Left ventricle myocardium inferior (tissue), 1 donor: ENCODE measurements at regions not wholly inside any gene's neighbourhood (a gene's known extent, or its start where the extent isn't known, plus 50 kb on each side); places are given as distances from the start of the nearest gene placed in this dataset.

ENCODE experiments used
- DNase-seq: peaks from one replicate; pipeline ENCODE4 v3.0.0-alpha.2; 2020
- H3K27ac ChIP-seq: fragments of 200-600 bp; replicated peaks from 2 replicates; pipeline ENCODE4 v1.8.0; 2021
- H3K27me3 ChIP-seq: fragments of 200-600 bp; 2 replicates; pipeline ENCODE4 v1.8.0; 2021; ENCODE audit warnings: low read depth
- H3K36me3 ChIP-seq: fragments of 200-600 bp; 2 replicates; pipeline ENCODE4 v1.8.0; 2021
- H3K4me1 ChIP-seq: fragments of 200-600 bp; 2 replicates; pipeline ENCODE4 v1.8.0; 2021
- H3K4me3 ChIP-seq: fragments of 200-600 bp; 2 replicates; pipeline ENCODE4 v1.8.0; 2021; ENCODE audit warnings: mild to moderate bottlenecking, moderate library complexity
- H3K9me3 ChIP-seq: fragments of 200-600 bp; replicated peaks from 2 replicates; pipeline ENCODE4 v1.8.0; 2021
- CTCF ChIP-seq: fragments of 200-600 bp; IDR thresholded peaks from 2 replicates; pipeline ENCODE4 v1.8.0; 2021; ENCODE audit warnings: antibody characterized with exemption, mild to moderate bottlenecking, borderline replicate concordance
- intact Hi-C: fragments of 100-400 bp; cut with micrococcal nuclease; formaldehyde crosslinking; loops from one replicate; pipeline ENCODE4 v1.11.0; 2022
- donor health status: DM: no; HTN: yes; CAD: no; lungs with severe emphysema.

GRCh38 chr1:96376846-96377245 is 344.7 kb upstream of the PTBP2 start:
- no peaks in the 10 kb centered on the region for H3K27me3 ChIP-seq
- DNase-seq = no peak
- no peaks in the 10 kb centered on the region for H3K36me3 ChIP-seq
- H3K4me1 ChIP-seq = no peaks in the 10 kb centered on the region
- intact Hi-C loops = no loop called here
- H3K9me3 ChIP-seq = no peaks in the 10 kb centered on the region
- no peak overlapping the region for H3K27ac ChIP-seq
- TF ChIP-seq CTCF = no peak
- H3K4me3 ChIP-seq = no peak overlapping the region

- Histone ChIP-seq H3K27ac (no peak overlapping the region), H3K9me3 (peaks cover 17% of the 10 kb centered on the region), H3K36me3 (no peaks in the 10 kb centered on the region), H3K27me3 (no peaks in the 10 kb centered on the region), H3K4me1 (no peaks in the 10 kb centered on the region), H3K4me3 (no peak overlapping the region)
- no peak for TF ChIP-seq CTCF
- no peak for DNase-seq
- intact Hi-C loops = no loop called here
These were observed 337.0 kb upstream of the PTBP2 start for GRCh38 chr1:96384611-96385010.

GRCh38 chr1:96387785-96388184 is 333.8 kb upstream of the PTBP2 start:
- Histone ChIP-seq H3K36me3 (no peaks in the 10 kb centered on the region), H3K9me3 (peaks cover 8% of the 10 kb centered on the region), H3K27me3 (no peaks in the 10 kb centered on the region), H3K4me3 (no peak overlapping the region), H3K4me1 (no peaks in the 10 kb centered on the region), H3K27ac (no peak overlapping the region)
- DNase-seq = no peak
- TF ChIP-seq CTCF = no peak
- intact Hi-C loops = no loop called here

- Histone ChIP-seq H3K36me3 (no peaks in the 10 kb centered on the region), H3K4me1 (no peaks in the 10 kb centered on the region), H3K9me3 (no peaks in the 10 kb centered on the region), H3K4me3 (no peak overlapping the region), H3K27ac (no peak overlapping the region), H3K27me3 (no peaks in the 10 kb centered on the region)
- TF ChIP-seq CTCF = no peak
- intact Hi-C loops = no loop called here
- no peak for DNase-seq
These were observed 332.9 kb upstream of the PTBP2 start for GRCh38 chr1:96388421-96389310.

- DNase-seq = no peak
- Histone ChIP-seq H3K9me3 (no peaks in the 10 kb centered on the region), H3K27ac (no peak overlapping the region), H3K36me3 (no peaks in the 10 kb centered on the region), H3K4me1 (no peaks in the 10 kb centered on the region), H3K4me3 (no peak overlapping the region), H3K27me3 (no peaks in the 10 kb centered on the region)
- TF ChIP-seq CTCF = no peak
- intact Hi-C loops = no loop called here
These were observed 321.5 kb upstream of the PTBP2 start for GRCh38 chr1:96400089-96400488.
